HuH-7 (cell line): ENCODE measurements at regions not wholly inside any gene's neighbourhood (a gene's known extent, or its start where the extent isn't known, plus 50 kb on each side); places are given as distances from the start of the nearest gene placed in this dataset.

Experiments used
- DNase-seq: peaks from one replicate; pipeline ENCODE4 v3.0.0; 2011; ENCODE audit warnings: low spot score

DNA sequence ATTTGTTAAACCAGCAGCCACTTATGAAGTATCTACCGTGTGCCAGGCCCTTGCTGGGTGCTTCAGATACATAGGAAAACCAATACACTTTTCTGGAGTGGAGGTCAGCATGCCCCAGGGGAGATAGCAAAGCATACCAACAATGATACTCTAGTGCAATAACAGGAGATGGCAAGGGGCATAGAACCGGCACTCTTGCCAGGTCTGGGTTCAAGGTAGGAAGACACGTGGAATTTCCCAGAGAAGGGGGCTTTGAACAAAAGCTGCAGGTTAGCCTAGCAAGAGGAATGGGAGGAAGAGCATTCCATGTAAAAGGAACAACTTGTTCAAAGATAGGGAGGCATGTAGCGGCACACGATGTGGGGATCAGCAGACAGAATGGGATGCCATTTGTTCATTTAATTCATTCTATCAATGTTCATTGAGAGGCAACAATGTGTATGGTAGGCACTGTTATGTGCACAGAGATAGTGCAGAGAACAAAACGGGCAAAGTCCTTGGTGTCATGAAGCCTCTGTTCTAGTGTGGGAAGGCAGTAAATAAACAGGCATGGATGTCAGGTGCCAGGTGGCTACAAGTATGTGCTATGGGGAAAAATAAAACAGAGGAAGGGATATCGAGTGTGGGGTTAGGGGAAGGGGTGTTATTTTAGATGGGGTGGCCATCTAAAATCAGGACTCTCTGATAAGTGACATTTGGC lies 162.6 kb upstream of the E2F8 start:
- DNase-seq, result no peak

DNA sequence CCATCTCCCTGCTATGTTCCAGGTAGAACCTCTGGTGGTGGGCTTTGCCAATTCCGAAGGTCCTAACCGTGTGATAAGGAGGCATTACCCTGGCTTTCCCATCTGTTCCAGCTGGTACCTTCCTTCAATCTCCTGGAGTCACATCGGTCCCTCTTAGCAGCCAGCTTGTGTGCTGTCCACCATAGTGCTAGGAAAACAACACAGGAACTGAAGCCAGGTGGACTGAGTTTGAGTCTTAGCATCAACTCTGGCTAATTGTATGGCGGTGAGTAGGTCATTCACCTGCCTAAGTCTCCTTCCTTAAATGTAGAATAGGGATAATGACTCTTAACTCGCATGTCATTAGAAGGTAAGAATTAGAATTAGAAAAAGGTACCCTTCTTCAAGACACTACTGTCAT lies 159.6 kb upstream of the E2F8 start:
- DNase-seq, result no peak

DNA sequence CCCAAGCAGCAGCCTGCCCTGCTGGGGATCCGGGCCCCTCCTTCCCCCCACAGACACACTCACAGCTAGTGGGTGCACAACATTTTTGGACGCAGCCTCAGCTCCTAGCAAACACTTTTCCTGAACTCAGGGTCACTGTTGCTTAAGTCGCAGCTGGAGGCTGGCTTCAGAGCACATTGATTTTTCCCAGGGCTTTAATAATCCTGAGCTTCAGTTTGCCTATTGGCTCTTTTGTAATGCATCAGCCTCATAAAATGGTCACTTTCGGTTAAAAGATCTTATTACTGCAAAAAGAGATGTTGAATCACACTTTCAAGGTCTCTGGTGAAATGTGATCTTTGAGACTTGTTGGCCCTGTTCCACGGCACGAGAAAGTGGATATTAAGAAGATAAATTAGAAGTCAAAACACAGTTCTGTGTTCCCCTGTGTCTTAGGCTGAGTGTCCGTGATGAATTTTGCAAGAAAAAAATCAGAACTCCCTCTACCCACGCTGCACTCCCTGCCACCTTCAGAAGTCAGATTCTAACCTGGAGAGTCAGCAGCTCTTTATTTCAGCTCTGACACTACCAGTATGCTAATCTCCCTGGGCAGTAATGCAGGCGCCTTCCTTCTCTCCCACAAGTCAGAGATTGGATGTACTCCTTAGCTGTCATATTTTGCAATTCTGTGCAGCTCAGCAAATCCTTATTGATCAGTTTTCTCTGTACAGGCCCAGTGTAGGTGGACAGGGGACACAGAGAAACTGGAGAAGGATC lies 158.2 kb upstream of the E2F8 start:
- peak; percentile 17 for DNase-seq

DNA sequence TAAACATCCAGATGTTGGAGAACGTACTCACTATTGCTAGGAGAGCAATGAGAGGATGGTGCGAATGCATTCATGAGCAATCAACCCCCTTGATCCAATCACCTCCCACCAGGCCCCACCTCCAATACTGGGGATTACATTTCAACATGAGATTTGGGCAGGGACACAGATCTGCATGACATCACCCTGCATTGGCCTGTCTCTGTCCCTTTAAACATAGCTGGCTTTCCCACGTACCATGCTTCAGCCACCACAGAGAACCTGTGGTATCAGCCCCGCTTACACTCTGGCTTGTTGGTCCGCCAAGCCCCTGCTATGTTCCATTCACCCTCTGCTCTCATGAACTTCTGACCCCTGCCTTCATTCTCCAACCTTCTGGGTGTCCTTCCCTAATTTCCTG lies 157.5 kb upstream of the E2F8 start:
- no peak for DNase-seq

DNA sequence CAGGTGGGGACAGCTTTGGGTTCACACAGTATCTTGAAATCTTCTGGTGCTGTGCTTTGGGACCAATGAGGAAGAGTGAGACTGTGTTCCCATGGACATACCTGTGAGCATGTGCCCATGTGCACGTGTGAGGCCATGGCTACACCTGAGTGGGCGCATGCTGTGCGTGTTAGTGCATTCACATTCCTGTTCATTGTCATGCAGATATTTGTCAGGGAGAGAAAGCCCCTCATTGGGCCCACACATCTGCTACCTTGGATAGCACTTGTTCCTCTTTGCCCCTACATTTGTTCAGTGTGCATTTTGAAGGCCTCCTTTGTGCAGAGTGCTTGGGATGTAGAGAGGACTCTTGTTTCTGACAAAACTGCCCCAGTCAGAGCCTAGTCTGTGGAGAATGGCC lies 154.3 kb upstream of the E2F8 start:
- no peak for DNase-seq

DNA sequence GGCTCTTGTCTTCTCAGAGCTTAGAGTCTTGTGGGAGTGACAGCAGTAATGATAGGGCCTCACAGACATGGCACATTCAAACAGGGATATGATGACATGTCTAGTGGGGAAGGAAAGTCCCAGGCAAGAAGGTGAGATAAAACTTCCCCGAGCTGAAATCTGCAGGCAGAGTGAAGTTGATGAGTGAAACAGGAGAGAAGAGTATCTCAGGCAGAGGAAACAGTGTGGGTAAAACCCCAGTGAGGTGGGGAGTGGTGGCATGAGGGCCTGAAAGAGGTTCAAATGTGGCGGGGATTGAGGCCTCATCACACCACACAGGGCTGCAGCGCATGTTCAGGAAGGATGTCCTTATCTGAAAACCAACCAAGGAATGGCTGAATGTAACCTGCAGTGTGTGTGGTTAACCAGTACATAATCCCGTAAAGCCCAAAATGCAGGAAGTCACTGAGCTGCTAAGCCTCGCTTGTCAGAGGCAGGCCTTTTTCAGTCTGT lies 153.8 kb upstream of the E2F8 start:
- DNase-seq, result no peak

DNA sequence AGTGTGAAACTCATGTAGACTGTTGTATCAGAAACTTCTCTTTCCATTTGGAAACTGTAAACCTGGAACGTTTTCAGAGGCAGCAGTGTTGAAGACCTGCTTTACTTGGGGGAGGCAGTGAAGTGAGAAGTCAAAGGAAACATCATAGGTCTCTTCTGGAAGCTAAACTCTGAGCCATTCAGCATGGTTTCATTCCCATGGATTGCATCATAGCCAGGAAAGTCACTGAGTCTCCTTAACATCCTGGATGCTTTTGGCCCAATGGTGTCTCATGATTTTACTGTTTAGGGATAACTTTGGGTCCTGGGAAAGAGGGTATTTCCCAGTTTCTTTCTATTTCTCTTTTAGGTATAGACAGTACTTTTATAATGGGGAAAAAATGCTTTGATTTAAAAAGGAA lies 153.2 kb upstream of the E2F8 start:
- DNase-seq, result no peak

DNA sequence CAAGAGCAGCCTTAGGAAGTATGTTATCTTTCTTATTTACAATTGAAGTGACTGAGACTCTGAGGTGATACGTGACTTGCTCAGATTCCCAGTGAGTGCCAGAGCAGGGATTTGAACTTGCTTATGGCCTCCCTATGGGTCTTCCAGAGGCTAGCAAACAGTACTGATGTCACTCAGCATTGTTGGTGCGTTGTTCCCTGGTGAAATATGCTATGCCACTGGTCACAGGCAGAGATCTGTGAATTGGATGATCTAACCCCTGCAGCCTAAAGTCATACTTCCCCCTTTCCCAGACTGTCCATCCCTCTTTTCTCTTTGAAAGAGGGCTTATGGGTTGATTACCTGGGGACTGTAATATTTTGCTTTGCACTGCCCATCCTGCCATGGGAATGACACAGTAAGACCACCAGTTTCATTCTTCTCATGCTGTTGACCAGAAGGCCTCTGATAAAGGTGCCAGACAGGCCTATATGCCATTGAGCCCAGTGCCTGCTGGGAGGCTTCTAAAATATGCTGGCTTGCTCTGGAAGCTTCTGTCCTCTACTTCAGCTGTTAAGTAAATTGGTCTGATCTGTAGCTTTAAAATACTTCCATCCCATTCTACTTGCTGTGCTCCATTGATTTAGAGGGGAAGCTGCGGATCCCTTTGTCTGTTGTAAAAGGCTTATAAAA lies 152.2 kb upstream of the E2F8 start:
- DNase-seq, result no peak

DNA sequence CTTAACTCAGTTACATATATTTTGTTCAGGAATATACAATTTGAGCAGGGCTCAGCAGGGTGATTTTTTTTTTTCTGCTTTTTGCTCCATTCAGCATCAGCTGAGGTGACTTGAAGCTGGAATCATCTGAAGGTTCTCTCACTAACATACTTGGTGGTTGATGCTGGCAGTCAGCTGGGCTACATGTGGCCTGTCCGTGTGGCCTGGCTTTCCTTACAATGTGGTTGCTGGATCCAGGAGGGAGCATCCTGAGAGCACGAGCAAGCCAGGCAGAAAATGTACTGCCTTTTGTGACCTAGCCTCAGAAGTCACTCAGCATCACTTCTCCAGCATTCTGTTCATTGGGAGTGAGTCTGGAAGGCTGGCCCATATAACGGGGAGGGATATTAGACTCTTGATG lies 151.6 kb upstream of the E2F8 start:
- DNase-seq, result no peak

DNA sequence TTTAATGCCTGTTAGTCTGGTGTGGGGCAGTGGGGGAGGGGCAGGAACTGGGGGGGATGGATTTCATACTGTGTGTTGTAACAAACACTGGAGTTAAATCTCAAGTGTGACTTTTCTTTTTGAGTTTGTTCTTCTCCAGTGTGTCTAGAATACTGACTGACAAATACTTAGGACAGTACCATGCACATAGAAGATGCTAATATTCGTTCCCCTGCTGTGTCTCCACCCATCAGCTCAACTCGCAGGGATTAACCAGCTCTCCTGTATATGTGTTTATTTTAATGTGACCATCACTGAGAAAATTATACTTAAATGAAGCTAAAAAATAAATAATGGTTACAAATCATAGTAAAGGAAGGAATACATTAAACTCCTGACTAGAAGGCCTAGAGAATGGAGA lies 150.9 kb upstream of the E2F8 start:
- no peak for DNase-seq

DNA sequence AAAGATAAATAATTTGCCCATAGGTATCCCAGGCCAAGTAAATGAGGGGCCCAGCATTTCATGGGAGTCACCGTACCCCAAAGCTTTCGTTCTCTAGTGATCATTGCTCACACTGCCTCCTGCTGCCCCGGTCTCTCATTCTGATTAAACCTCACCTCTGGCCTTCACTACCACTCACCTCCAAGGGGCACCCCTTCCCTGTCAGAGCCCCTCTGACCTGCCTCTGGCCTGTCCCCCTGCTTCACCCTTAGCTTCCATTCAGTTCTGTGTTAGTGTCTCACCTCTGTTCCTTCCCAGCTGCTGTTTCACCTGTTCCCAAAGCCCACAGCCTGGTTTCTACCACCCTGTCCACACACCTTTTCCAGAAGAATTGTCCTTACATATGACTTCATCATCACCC lies 150.3 kb upstream of the E2F8 start:
- DNase-seq, result no peak

DNA sequence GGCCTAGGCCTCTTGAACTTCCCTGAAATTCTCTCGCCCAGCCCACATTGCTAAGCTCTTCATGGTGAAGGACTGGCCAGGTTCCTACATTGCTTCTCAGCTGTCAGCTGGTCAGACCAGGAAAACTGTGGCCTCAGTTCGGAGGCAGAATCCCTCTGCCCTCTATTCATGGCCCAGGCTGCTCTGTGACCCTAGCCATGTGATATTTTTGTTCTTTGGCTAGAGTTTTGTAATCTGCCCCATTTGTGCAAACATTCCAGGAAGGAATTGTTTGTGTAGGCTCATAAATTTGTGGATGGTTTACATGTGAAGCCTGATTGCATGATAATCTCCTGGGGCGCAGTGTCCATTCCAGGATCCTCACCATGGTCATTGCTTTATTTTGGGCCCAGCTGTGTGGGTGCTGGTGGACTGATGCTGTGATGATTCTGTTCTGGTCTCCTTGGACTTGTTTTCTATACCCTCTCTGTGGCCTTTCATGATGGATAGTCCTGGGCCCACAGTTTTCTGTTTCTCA lies 149.1 kb upstream of the E2F8 start:
- DNase-seq, result peak; percentile 31

DNA sequence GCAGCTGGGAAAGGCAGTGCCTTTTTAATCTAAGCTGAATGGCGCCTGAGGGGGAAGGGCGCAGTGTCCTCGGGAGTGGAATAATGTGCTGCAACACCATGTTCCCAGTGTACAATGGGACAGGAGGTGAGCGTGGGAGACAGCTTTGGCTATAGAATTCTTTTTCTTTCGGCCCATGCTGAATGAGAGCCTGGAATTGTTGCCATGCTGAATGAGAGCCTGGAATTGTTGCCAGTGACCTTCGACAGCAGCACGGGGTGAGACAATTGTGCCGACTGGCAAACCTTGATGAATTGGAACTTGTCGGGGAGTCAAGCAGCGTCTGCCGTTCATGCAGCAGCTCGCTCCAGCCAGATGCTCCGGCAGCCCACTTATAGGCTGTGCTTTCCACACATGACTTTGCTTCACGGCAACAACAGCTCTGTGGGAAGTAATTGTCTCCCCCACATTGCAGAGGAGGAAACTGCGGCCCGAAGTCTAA lies 141.4 kb upstream of the E2F8 start:
- no peak for DNase-seq

DNA sequence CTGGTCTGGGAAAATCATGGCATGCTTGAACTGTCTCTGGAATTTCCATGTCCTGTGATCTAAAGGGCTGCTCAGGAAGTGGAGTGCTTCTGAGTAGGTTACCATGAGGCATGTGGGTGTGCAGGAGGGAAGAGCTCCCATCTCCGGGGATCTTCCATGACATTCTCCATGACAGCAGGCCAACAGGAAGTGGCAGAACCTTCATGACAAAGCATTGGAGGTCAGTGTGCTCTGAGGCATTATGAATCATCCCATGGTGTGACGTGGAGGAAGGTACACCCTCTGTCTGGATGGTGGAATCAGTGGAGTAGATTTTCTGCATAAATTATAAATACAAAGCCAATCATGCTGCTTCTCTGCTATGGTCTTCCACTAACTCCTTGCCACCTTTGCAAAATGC lies 139.6 kb upstream of the E2F8 start:
- no peak for DNase-seq

DNA sequence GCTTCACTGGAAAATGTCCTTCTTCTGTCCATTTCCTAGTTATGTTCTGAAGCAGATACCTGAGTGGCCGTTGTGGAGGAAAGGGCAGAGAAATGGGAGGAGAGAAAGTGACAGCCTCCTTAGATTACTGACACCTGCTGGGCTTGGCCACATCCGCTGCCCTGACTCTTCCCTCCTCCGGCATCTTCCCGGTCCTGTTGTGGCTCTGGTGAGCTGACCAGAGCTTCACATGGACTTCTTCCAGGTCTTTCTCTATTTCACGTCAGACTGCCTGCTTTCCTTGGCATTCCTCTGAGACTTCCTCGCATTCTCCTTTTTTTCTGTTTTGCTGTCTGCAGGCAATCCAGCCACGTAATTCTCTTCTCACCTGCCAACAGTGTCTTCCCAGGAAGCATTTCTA lies 138.7 kb upstream of the E2F8 start:
- DNase-seq, result no peak

DNA sequence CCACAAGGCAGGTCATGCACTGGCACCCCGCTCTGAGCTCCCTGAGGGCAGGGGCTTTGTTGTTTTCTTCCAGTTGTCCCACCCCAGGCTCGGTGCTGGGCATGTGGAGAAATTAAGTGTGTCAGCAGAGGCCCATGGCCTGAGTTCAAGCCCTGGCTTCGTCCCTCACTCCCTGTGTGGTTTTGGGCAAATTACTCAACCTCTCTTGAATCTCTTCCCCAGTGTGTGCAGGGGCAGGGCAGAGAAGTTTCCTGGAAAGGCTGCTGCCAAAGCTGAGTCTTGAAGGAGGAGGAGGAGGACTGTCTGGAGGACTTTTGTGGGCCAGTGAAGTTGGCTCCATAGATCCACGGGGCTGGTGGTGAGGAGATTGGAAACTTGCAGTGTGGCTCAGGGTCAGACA lies 138.1 kb upstream of the E2F8 start:
- no peak for DNase-seq

DNA sequence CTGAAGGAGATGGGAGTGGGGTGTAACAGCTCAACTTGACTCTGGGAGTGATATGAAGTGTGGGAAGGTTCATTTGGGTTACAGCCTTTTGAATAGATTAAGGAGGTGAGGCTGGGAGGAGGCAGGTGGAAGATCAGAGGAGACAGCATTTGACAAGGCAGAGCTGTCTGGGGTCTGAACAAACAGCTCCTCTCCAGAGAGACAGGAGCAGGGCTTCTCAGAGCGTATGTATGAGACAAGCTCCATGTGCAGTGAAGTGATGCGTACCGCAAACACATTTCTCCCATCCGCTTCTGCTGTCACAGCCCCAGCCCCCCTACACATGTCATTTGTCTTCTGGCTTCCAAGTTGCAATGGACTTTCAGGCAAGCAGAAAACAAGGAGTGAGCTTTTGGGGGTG lies 137.1 kb upstream of the E2F8 start:
- DNase-seq, result no peak

DNA sequence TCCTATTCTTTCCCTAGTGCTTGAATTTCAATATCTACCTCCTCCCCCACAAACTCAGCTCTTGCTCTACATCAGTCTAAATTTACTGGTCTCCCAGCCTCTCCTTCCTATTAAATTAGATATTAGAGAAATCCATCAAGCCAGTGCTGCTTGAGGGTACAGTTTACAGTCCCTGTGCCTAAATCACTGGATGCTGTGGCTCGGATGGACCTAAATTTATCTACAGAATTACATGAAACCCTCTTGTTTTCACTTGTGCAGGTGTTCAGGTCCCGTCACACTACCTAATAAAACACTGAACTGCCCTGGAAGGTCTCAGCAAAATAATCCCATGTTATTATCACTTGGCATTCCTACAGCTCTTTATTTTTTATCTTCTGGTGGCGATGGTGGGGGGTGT lies 134.7 kb upstream of the E2F8 start:
- DNase-seq, result no peak

DNA sequence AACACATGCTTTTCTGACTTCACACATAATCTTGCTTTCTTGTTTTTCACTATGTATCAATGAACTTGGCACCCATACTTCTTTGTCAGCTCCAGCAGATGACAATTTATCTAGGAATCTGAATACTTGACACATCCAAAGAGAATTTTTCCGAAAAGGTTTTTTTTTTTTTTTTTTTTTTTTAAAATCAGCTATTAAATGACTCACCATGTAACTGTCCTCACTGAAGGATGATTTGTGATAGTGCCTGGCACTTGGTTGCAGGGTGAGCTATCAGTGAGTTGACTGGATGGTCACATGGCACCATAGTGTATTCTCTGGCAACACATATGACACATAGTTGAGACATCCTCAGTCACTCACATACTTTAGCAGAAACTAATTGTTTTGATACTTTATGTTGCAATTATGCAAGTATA lies 133.4 kb upstream of the E2F8 start:
- no peak for DNase-seq

DNA sequence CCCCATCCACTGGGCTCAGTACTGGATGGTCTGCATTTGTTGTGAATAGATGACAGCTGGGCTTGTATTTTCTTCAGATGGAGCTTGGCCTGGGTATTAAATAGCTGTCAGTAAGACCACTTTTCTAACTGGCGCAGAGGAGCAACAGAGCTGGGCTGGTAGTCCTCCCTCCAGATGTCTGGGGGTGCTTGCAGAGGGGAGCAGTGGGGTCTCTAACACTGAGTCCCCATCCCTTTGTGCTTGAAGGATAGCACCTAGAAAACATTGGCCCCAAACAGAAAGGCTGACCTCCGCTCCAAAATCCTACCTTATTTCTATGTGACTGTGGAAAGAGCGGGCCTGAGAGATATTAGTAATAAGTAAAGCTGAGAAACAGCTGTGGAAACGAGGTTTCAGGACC lies 131.6 kb upstream of the E2F8 start:
- DNase-seq, result no peak

DNA sequence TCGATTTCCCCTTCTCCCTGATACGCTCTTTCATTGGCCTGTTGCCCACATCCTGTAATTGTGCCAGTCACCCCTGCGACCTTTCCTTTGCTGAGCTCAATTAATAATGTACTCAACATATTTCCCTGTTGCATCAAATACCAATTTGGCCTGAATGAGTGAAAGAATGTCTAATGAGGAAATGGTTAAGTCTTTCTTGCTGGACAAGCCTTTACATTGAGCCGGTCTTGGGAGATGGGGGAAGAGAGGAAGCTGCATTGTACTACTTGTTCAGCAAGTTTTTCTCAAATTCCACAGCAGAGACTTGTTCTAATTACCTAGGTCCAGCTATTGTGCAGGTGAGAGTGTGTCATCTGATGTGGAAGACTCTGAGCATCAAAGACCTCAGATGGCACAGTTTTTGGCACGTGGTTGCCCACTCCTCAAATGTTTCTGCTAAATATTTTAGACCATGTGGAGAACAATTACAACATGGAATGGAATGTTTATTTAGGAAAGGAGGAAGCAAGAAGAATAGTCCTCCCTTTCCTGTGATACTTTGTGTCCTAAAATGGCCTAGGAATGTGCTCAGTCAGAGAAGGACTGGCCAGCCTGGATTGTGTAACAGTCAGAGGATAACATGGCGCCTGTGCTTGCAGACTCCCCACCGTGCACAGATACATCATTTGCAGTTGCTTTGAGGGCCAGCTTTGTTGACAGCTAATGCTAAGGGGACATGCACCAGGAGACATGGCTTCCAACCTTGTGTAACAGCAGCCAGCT lies 129.5 kb upstream of the E2F8 start:
- no peak for DNase-seq

DNA sequence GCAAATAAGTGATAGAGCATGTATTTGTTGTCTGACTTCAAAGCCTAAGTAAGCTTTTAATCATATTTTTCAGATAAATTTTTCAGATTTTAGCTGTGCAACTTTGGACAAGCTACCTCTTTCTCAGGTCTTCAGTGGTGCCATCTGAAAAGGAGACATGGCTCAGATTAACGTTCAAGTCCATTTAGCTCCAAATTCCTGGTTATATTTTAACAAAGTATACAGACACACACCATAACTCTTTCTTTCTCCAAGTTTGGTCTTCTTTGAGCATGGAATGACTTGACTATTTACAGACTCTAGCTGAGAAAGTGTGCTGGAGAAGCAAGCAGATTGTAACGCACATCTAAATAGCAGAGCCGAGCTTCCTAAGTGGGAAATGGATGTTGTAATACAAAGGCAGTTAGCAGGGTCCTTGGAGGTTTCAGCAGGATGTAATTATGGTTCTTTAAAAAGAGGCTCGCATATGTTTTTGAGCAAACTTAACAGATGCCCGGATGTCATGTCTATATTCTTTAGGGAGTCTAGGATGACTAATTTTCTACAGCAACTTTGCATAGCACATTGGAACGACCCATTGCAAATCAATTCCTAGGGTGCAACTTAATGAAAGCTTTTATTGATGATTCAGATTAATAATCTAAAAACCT lies 128.1 kb upstream of the E2F8 start:
- DNase-seq, result no peak
